Smooth muscle cell (in vitro differentiated cells): ENCODE measurements at regions not wholly inside any gene's neighbourhood (a gene's known extent, or its start where the extent isn't known, plus 50 kb on each side); places are given as distances from the start of the nearest gene placed in this dataset.

Experiments used
- DNase-seq: peaks from one replicate; lab custom pipeline; 2025; ENCODE audit not compliant: unreplicated experiment; lab: John Stamatoyannopoulos, UW
- H2AFZ ChIP-seq: fragments of 200-600 bp; sonication (generic); 2 replicates; pipeline ENCODE4 v1.6.0; 2016; ENCODE audit warnings: antibody characterized with exemption, low read depth, mild to moderate bottlenecking
- H3F3A ChIP-seq: fragments of 200-600 bp; sonication (generic); 2 replicates; pipeline ENCODE4 v1.6.0; 2017; ENCODE audit warnings: antibody characterized with exemption, low read depth
- H3K27ac ChIP-seq: fragments of 200-600 bp; sonication (generic); 2 replicates; pipeline ENCODE4 v1.5.1; 2016; ENCODE audit warnings: low read depth, mild to moderate bottlenecking
- H3K27me3 ChIP-seq: fragments of 200-600 bp; sonication (generic); 2 replicates; pipeline ENCODE4 v1.6.1; 2016; ENCODE audit warnings: low read depth, mild to moderate bottlenecking
- H3K36me3 ChIP-seq: fragments of 200-600 bp; sonication (generic); 2 replicates; pipeline ENCODE4 v1.5.1; 2016; ENCODE audit warnings: low read depth
- H3K4me1 ChIP-seq: fragments of 200-600 bp; sonication (generic); 2 replicates; pipeline ENCODE4 v1.5.1; 2016; ENCODE audit warnings: low read depth
- H3K4me2 ChIP-seq: fragments of 200-600 bp; sonication (generic); 2 replicates; pipeline ENCODE4 v1.6.0; 2016; ENCODE audit warnings: mild to moderate bottlenecking
- H3K4me3 ChIP-seq: fragments of 200-600 bp; sonication (generic); 2 replicates; pipeline ENCODE4 v1.5.1; 2016; ENCODE audit warnings: mild to moderate bottlenecking
- H3K79me2 ChIP-seq: fragments of 200-600 bp; sonication (generic); 2 replicates; pipeline ENCODE4 v1.6.0; 2016; ENCODE audit warnings: low read depth, mild to moderate bottlenecking
- H3K9ac ChIP-seq: fragments of 200-600 bp; sonication (generic); 2 replicates; pipeline ENCODE4 v1.6.0; 2016; ENCODE audit warnings: low read depth
- H3K9me3 ChIP-seq: fragments of 200-600 bp; sonication (generic); replicated peaks from 2 replicates; pipeline ENCODE4 v1.5.1; 2016; ENCODE audit warnings: low read depth
- H4K20me1 ChIP-seq: fragments of 200-600 bp; sonication (generic); 2 replicates; pipeline ENCODE4 v1.6.0; 2016; ENCODE audit warnings: low read depth
- WGBS: methylation state at CpG from one replicate; pipeline ENCODE4 v1.1.7; 2016; ENCODE audit warnings: low lambda C conversion rate; 5-methylcytosine and 5-hydroxymethylcytosine counted together
- TF ChIP-seq, protein P1 (sequence below): fragments of 200-600 bp; sonication (generic); IDR thresholded peaks from 2 replicates; pipeline ENCODE4 v1.5.1; 2017; ENCODE audit warnings: borderline replicate concordance, mild to moderate bottlenecking, antibody characterized with exemption; ENCODE audit not compliant: insufficient read depth, poor library complexity, severe bottlenecking

DNA sequence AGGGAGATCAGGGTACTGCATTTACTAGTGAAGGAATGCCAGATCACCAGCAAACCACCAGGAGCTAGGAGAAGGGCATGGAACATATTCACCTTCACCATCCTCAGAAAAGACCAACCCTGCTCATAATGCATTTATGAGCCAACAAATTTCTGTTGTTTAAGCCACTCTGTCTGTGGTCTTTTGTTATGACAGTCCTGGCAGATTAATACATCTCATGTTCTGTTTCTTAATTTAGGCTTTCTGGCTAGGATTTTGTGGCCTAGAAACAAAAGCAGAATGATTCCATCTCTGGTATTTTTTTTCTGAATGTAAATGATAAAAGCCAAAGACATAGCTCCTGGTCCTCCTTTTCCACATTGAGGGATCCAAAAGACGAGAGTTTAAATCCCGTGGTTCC lies 797.9 kb downstream of the TYW1 start:
- TF ChIP-seq, protein P1, sequence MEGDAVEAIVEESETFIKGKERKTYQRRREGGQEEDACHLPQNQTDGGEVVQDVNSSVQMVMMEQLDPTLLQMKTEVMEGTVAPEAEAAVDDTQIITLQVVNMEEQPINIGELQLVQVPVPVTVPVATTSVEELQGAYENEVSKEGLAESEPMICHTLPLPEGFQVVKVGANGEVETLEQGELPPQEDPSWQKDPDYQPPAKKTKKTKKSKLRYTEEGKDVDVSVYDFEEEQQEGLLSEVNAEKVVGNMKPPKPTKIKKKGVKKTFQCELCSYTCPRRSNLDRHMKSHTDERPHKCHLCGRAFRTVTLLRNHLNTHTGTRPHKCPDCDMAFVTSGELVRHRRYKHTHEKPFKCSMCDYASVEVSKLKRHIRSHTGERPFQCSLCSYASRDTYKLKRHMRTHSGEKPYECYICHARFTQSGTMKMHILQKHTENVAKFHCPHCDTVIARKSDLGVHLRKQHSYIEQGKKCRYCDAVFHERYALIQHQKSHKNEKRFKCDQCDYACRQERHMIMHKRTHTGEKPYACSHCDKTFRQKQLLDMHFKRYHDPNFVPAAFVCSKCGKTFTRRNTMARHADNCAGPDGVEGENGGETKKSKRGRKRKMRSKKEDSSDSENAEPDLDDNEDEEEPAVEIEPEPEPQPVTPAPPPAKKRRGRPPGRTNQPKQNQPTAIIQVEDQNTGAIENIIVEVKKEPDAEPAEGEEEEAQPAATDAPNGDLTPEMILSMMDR, result no peak
- Histone ChIP-seq H3K27ac (no peak overlapping the region), H3K9ac (no peak overlapping the region), H2AFZ (no peak overlapping the region), H3K4me3 (no peak overlapping the region), H3K36me3 (no peaks in the 10 kb centered on the region), H3K79me2 (no peaks in the 10 kb centered on the region), H3F3A (no peaks in the 10 kb centered on the region), H3K4me1 (no peaks in the 10 kb centered on the region), H3K4me2 (no peak overlapping the region), H3K27me3 (no peaks in the 10 kb centered on the region), H3K9me3 (no peaks in the 10 kb centered on the region), H4K20me1 (no peaks in the 10 kb centered on the region)
- 90% methylated on average over 2 of the region's 2 CpGs for WGBS
- DNase-seq, result no peak

DNA sequence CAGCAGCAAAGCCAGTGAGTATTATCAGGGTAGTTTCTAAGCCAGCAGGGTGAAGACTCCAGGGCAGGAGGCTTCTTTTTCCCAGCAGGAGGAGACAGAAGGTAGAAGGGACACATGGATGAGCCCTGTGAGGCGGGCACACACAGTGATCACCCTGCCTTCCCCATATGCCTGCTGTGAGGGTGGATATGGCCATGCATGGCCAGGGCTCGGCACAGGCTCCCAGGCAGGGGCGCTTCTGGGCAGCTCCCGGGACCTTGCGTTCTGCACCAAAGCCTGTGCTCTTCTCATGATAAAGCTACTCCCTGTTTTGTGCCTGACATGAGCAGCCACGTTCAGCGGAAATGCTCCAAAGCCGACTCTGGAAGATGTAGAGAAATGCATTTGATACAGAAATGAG lies 807.2 kb downstream of the TYW1 start:
- WGBS, result 95% methylated on average over 8 of the region's 8 CpGs
- H3F3A ChIP-seq, result no peaks in the 10 kb centered on the region
- H3K4me2 ChIP-seq, result no peak overlapping the region
- H3K27me3 ChIP-seq, result peaks cover 18% of the 10 kb centered on the region
- no peaks in the 10 kb centered on the region for H3K4me1 ChIP-seq
- no peaks in the 10 kb centered on the region for H4K20me1 ChIP-seq
- no peak overlapping the region for H3K4me3 ChIP-seq
- TF ChIP-seq, protein P1, result no peak
- no peak for DNase-seq
- no peak overlapping the region for H2AFZ ChIP-seq
- no peaks in the 10 kb centered on the region for H3K9me3 ChIP-seq
- no peak overlapping the region for H3K27ac ChIP-seq
- H3K79me2 ChIP-seq, result no peaks in the 10 kb centered on the region
- no peaks in the 10 kb centered on the region for H3K36me3 ChIP-seq
- no peak overlapping the region for H3K9ac ChIP-seq

DNA sequence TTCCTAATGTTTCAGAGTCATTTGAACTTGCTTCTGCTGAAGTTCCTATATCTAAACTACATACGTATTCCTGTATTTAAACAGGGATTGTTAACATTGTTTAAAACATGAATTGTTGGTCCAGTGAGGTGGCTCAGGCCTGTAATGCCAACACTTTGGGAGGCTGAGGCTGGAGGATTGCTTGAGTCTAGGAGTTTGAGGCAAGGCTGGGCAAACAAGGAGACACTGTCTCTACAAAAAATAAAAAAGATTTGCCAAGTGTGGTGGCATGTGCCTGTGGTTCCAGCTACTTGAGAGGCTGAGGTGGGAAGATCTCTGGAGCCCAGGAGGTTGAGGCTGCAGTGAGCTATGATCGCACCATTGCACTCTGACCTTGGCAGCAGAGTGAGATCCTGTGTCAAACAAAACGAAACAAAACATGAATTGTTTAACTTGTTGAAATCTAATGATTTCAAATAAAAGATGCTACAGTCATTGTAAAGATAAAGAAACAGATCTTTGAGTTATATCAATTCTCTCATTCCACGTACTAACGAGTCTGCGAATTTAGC lies 809.4 kb downstream of the TYW1 start:
- H2AFZ ChIP-seq, result no peak overlapping the region
- H3F3A ChIP-seq, result no peaks in the 10 kb centered on the region
- H3K36me3 ChIP-seq, result no peaks in the 10 kb centered on the region
- H3K4me3 ChIP-seq, result no peak overlapping the region
- DNase-seq, result no peak
- no peak overlapping the region for H3K9ac ChIP-seq
- H4K20me1 ChIP-seq, result no peaks in the 10 kb centered on the region
- TF ChIP-seq, protein P1, result no peak
- peaks cover 18% of the 10 kb centered on the region for H3K27me3 ChIP-seq
- no peaks in the 10 kb centered on the region for H3K9me3 ChIP-seq
- H3K27ac ChIP-seq, result no peak overlapping the region
- H3K4me1 ChIP-seq, result no peaks in the 10 kb centered on the region
- H3K79me2 ChIP-seq, result no peaks in the 10 kb centered on the region
- WGBS, result 90% methylated on average over 6 of the region's 6 CpGs
- H3K4me2 ChIP-seq, result no peak overlapping the region

DNA sequence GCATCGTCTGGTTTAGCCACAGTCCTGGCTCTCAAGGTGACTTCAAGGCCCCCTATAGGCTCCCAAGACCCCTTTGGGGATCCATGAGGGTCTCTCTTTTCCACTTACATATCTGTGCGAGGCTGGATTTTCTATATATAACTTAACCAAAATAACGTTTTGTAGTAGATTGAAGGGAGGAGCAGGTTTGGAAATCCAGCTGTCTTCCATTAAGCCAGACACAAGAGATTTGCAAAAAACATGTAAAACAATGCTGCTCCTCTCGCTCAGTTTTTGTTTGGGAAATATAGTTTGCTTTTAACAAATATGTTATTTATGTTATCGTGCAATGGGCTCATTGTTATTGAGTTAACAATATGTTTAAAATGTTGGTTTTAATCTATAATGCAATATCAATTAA lies 811.2 kb downstream of the TYW1 start:
- no peaks in the 10 kb centered on the region for H3K9me3 ChIP-seq
- H3K4me3 ChIP-seq, result no peak overlapping the region

More for the DNA sequence above, 811.2 kb downstream of the TYW1 start:
- Histone ChIP-seq H3K27ac (no peak overlapping the region), H3F3A (no peaks in the 10 kb centered on the region), H3K27me3 (peaks cover 13% of the 10 kb centered on the region), H4K20me1 (no peaks in the 10 kb centered on the region), H3K9ac (no peak overlapping the region), H3K4me1 (no peaks in the 10 kb centered on the region), H3K36me3 (no peaks in the 10 kb centered on the region), H3K79me2 (no peaks in the 10 kb centered on the region), H2AFZ (no peak overlapping the region), H3K4me2 (no peak overlapping the region)
- no peak for DNase-seq
- 88% methylated on average over 5 of the region's 5 CpGs for WGBS
- TF ChIP-seq, protein P1, result no peak
